22Rv1 (cell line): ENCODE measurements at regions not wholly inside any gene's neighbourhood (a gene's known extent, or its start where the extent isn't known, plus 50 kb on each side); places are given as distances from the start of the nearest gene placed in this dataset.

Source experiments
- H3K27ac ChIP-seq: fragments of 450-650 bp; 2 replicates; pipeline ENCODE4 v1.5.1; 2017
- CTCF ChIP-seq: fragments of 450-650 bp; IDR thresholded peaks from 2 replicates; pipeline ENCODE4 v1.5.1; 2017; ENCODE audit warnings: mild to moderate bottlenecking
- ZFX ChIP-seq: fragments of 450-650 bp; IDR thresholded peaks from 2 replicates; pipeline ENCODE4 v1.6.1; 2017; ENCODE audit warnings: antibody characterized with exemption, borderline replicate concordance

- TF ChIP-seq ZFX (no peak), CTCF (no peak)
- H3K27ac ChIP-seq: no peak overlapping the region
Measured at GRCh38 chr1:98340511-98340910, 321.0 kb upstream of the SNX7 start.

GRCh38 chr1:98336472-98337083 lies 324.9 kb upstream of the SNX7 start:
- H3K27ac ChIP-seq: no peak overlapping the region
- TF ChIP-seq CTCF: no peak
- no peak for TF ChIP-seq ZFX

- no peak overlapping the region for H3K27ac ChIP-seq
- TF ChIP-seq CTCF: no peak
- no peak for TF ChIP-seq ZFX
Measured at GRCh38 chr1:98333936-98334335, 327.6 kb upstream of the SNX7 start.

GRCh38 chr1:98333406-98333805 lies 328.1 kb upstream of the SNX7 start:
- no peak for TF ChIP-seq ZFX
- TF ChIP-seq CTCF: no peak
- H3K27ac ChIP-seq: no peak overlapping the region

GRCh38 chr1:98331718-98332311 lies 329.7 kb upstream of the SNX7 start:
- H3K27ac ChIP-seq: no peak overlapping the region
- TF ChIP-seq CTCF (no peak), ZFX (no peak)

- no peak for TF ChIP-seq ZFX
- no peak for TF ChIP-seq CTCF
- H3K27ac ChIP-seq: no peak overlapping the region
Measured at GRCh38 chr1:98331243-98331642, 330.3 kb upstream of the SNX7 start.

- TF ChIP-seq ZFX: no peak
- no peak for TF ChIP-seq CTCF
- H3K27ac ChIP-seq: no peak overlapping the region
Measured at GRCh38 chr1:98330224-98330623, 331.3 kb upstream of the SNX7 start.
